ENCODE measurements at regions not wholly inside any gene's neighbourhood (a gene's known extent, or its start where the extent isn't known, plus 50 kb on each side); places are given as distances from the start of the nearest gene placed in this dataset.
"Not testable (repeated sequence)": the region's sequence is repeated elsewhere in the genome, so short reads cannot be mapped to it uniquely, and the experiment has no call there.

DNA sequence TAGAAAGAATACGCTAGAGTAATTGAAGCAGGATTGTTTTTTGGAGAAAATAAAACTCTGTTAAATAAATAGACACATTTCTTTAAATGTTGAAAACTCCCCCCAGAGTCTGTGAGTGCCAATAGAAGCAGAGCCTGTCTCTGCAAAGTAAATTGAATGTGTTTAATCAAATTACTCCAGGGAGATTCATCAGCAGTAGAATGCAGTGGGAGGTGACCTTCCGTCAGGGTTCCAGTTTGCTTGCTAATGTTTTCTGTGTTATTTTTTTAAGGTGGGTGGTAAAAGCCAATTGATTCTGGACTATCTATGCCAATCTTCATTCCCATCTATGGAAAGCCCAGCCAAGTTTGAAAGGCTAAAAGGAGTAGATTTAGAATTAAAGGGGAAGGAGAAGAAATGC is 612.4 kb upstream of the GRM7 start:
- DNase-seq, result no peak

DNA sequence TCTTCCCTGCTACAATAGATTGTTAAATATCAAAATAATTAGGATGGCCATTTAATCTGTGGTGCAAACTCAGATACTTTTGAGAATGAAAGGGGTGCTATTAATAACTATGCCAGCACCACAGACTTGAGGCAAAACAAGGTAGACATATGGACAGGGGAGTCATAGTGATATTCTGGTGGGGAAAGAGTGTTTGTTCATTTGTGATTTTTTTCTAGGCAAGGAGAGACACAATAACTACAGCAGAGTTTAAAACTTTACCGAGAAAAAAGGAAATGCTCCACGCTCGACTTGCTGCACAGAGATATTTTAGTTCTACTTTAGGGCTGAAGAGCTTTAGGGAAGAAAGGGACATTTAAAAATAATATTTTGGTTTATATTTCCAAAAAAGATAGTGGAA is 611.2 kb upstream of the GRM7 start:
- DNase-seq, result no peak

DNA sequence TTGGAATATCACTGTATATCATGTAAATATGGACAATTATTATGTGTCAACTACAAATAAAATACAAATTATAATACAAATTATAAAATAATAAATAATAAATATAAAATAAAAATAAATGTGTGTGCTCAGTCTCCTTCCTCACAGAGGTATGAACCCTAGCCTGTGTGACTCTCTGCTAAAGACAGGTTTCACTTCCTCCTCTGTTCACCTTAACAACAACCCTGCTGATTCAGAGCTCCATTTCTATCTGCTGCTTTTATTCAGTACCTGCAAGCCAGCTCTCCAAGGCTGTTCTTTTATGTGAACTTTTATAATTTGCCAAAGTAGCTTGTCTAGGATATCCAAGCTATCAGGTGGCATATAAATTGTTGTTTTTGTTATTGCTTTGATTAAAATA is 610.7 kb upstream of the GRM7 start:
- no peak for DNase-seq

DNA sequence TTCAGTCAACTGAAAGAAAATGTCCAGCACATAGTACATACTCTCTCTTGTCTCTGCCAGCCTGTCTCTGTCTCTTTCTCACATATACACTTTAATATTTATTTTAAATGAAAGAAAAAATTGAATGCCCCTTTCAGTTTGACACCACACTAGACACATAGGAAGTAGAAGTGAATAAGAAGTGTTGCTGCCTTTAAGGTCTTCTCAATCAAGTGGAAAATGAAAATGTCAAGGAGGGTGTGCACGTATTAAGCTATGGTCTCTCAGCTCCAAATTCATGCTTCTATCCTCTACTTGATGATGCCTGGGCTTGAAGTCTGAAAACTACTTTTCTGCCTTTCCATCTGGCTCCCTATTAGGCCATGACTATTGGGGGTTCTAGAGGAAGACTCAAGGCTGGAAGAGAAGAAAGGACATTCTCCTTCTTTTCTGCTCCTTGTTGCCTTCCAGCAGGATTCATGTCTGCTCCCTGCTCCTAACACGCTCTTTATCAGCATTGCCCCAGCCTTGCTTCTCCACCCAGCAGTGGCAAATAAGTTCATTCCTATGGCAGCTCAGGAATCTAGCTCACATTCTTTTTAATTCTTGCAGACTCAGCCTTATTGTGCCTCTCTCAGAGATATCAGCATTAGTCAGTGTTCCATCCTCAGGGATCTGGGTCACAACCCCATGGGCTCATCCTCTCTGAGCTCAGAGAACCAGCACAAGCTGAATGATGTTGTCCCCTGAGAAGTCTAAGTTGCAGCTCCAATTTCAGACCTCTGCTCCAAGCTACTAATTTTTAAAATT is 609.1 kb upstream of the GRM7 start:
- no peak for DNase-seq

DNA sequence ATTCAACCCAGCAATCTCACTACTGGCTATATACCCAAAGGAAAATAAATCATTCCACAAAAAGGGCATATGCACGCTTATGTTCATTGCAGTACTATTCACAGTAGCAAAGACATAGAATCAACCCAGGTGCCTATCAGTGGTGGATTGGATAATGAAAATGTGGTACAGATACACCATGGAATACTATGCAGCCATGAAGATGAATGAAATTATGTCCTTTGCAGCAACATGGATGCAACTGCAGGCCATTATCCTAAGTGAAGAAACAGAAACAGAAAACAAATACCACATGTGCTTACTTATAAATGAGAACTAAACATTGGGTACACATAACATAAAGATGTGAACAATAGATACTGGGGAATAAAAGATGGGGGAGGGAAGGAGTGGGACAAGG is 606.4 kb upstream of the GRM7 start:
- no peak for DNase-seq

DNA sequence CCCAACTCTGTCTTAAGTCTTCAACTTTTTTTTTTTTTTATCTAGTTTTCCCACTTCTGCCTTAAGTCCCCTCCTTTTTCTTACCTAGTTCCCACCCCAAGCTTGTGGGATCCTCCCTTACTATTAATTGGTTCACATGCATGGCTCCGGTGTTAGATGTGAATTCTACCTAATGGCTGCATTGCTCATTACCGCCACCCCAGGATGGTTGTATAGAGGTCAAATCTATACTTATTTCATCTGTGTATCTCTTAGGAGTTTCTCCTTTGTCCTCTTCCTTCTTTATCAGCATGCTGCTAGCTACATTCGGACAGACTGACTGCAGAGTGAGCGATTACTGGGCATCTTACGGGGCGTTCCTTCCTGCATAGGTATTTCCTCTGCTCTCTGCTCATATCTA is 605.7 kb upstream of the GRM7 start:
- DNase-seq, result no peak

DNA sequence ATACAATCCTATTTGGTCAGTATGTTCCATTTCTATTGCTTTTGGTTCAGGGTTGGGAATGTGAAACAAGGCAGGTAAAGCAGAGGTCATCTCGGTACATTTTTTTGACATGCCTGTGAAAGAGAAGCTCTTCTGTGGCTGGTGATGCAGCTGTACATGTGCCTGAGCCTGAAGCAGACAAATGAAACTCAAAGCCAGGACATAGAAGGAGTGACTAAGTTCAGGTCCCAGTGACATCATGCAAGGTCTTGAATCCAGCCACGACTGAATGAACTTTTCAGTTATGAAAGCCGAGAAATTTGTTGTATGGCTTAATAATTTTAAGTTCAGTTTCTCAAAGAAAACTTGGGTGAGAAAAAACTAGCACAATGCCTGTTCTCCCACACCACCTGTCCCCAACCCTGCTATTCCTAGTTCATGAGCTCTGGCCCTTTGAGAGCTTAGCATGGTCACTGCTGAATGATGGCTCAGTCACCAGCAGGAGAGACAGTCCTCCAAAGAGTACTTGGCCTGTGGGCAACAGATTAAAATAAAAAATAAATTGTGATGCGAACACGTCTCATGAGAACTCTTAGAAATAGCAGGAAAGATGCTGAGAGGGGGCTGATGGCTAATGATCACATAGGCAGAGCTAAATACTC is 600.2 kb upstream of the GRM7 start:
- no peak for DNase-seq

DNA sequence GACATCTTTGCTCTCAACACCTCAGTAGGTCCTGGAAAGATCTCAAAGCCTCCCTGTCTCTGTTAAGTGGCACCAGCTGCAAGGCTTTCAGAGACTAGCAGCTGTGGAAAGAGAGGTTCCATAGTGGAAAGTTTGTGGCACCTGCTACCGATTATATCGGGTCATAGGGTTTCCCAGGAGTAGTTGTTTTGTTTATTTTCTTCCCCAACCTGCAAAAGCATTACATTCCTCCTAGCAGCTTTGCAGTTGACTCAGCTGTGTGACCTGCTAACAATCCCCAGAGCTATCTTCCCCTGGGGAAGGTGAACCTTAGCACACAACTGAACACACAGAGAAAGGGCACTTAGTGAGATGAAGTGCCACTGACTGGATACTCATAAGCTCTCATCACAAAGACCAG is 598.9 kb upstream of the GRM7 start:
- DNase-seq, result no peak

DNA sequence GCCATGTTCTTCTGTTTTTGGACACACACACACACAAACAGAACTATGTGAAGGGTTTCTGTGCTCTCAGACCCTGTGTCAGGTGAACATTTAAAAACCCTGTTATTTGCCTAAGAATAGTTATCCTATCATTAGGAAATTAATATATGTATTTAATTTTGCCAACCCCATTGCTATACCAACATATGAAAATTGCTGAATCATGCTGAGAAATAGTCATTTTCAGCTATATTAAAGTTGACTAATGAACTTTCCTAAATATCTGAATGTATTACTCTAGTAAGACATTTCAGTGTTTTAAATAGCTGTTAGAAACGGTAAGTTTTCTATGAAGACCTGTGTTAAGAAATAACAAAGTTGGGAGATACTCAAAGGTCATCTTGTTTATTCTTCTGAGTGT is 596.9 kb upstream of the GRM7 start:
- no peak for DNase-seq

DNA sequence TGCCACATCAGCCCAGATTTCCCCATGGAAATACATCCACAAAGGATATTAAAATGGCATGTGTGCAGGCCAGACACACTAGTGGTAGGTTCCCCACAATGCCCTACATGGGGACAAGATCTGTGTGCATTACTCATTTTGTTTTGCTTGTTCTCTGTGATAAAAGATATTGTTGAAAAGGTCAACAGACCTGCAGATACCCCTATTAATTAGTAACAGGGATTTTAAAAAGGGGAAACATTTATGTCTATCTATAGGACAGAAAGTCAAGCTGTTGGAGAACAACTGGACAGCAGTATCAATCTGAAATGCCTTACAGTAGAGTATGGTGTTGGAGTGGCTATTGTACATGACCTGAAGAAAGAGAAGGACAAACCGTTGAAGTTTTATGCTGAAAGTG is 596.0 kb upstream of the GRM7 start:
- DNase-seq, result no peak

DNA sequence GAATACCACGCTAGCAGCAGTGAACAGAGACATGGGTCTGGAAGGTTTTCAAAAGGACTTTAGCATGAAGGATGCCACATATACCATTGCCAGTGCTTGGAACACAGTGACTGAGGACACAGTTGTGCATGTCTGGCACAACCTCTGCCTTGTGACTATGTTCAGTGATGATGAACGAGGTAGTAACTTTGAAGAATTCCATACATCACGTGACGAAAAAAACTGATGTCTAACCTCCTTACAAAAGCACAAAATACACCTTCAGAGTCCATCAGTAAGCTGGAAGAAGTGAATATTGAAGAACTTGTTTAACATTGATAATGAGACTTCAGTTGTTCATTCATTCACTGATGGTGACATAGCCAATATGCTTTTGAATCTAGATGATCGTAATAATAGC is 594.8 kb upstream of the GRM7 start:
- DNase-seq, result no peak

DNA sequence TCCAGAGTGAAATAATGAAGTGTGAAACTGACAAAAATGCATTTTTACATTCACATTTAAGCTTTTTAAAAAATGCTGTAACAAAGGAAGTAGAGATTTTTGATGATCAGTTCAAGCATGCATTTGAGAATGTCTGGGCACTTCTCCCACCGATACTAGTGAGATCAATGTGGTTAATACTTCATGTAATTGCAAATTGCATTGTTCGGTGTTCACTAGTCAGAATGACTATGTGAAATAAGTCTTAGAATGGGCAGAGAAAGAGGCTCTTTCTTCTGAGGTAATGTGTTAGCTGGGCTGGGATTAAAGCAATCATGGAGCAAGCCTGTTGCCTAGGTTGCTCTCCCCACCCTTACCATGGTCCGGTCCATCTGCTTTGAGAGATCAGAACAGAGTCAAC is 587.0 kb upstream of the GRM7 start:
- no peak for DNase-seq

DNA sequence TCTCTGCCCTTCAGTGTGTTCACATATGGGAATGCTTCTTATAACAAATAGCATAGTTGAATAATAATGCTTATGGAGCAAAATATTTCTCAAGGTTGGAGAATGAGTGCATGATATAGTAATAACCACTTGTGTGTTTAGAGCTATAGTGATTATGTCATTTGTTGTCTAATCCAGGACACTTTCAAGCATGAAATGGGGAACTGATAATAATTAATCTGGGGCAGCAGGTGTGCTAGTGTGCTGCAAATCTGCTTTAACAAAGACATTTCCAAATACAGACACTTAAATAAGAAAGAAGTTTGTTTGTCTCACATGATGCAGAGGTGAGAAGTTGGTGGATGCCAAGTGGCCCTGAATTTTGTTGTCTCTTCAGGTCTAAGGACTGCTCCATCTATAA is 579.3 kb upstream of the GRM7 start:
- no peak for DNase-seq

DNA sequence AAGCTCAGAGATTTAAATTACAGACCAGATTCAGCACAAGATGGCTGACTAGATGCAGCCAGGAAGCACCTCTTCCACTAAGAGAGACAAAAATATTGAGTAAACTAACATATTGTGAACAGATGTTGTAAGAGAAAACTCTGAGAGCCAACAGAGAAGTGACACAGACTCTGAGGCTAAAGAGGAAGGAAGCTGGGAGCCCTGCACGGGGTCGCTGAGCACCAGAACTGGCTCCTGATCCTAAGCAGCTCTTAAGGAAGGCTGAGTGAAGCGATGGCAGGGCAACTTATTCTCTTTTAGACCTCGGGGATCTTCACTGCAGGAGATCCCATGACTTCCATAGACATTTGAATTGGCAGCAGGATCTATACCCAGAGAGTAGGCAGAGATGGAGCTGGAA is 578.0 kb upstream of the GRM7 start:
- DNase-seq, result no peak

DNA sequence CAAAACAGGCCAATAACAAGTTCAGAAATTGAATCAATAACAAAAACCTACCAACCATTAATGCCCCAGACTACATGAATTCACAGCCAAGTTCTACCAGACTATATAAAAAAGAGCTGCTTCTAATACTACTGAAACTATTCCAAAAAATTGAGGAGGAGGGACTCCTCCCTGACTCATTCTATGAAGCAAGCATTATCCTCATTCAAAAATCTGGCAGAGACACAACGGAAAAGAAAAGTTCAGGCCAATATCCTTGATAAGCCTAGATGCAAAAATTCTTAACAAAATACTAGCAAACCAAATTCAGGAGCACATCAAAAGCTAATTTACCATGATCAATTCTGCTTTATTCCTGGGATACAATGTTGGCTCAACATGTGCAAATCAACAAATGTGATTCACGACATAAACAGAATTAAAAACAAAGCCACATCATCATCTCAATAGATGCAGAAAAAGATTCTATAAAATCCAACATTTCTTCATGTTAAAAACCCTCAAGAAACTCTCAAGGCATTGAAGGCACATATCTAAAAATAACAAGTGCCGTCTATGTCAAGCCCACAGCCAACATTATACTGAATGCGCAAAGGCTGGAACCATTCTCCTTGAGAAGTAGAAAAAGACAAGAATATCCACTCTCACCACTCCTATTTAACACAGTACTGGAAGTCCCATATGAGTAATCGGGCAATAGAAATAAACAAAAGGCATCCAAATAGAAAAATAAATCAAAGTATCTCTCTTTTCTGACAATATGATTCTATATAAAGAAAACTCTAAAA is 573.6 kb upstream of the GRM7 start:
- DNase-seq, result no peak

DNA sequence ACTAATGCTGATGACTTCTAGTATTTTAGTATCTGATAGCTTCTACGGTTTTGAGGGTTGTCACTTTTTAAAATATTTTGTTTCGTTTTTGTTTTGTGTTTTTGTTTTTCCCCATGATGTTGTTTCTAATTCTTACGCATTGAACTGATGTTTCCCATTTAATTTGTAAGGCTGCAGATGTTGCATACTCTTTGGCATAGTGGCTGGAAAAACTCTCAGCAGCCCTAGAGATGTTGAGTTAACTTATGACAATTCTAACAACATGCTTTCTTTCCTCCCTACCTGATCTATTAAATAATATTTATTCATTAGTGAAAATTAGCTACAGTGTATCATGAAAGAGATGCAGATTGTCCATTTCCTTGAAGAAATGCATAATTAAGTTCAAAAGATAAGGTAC is 559.3 kb upstream of the GRM7 start:
- DNase-seq, result no peak

DNA sequence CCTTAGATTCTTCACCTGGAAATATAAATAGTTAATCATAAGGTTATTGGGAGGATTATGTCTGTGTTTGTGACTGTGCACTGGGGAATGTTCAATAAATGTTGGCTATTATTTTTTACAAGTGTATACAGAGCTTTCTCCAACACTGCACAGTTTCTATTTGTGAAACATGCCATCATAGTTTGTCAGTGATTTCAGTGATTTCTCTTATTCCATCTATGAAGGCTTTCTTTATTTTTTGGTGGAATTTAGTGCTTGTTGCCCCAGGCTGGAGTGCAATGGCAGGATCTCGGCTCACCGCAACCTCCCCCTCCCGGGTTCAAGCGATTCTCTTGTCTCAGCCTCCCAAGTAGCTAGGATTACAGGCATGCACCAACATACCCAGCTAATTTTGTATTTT is 545.0 kb upstream of the GRM7 start:
- DNase-seq, result no peak

DNA sequence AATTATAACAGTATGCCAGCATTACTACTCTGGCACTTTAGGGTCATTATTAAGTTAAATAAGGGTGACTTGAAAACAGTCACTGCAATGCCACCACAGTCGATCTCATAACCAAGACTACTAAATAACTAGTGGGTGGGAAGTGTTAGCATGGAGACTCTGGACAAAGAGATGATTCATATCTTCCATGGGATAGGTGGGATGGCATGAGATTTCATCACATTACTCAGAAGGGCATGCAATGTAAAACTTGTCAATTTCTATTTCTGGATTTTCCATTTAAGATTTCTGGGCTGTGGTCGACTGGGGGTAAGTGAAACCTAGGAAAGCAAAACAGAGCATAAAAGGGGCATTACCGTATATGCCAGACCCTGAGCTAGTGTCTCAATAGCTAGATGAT is 538.9 kb upstream of the GRM7 start:
- no peak for DNase-seq

DNA sequence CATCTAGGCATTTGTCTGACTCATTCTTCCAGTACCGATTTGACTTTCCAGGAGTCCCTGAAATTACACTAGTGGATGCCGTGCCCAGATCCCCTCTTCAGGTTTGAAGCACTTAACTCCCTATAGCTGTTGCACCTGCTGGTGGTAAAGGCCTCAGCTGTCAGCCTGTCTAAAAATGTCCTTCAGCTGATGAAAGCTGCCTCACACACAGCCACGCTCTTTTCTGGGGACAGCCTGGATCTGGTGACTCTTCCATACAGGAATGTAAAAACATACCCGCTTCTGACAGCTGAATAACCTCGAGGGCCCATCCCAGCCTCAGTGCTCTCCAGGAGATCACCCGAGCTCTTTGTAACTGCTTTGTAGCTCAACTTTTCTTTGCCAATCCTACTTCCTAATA is 534.1 kb upstream of the GRM7 start:
- no peak for DNase-seq

DNA sequence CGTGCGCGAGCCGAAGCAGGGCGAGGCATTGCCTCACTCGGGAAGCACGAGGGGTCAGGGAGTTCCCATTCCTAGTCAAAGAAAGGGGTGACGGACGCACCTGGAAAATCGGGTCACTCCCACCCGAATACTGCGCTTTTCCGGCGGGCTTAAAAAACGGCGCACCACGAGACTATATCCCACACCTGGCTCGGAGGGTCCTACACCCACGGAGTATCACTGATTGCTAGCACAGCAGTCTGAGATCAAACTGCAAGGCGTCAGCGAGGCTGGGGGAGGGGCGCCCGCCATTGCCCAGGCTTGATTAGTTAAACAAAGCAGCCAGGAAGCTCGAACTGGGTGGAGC is 520.0 kb upstream of the GRM7 start:
- DNase-seq, result not testable (repeated sequence)

DNA sequence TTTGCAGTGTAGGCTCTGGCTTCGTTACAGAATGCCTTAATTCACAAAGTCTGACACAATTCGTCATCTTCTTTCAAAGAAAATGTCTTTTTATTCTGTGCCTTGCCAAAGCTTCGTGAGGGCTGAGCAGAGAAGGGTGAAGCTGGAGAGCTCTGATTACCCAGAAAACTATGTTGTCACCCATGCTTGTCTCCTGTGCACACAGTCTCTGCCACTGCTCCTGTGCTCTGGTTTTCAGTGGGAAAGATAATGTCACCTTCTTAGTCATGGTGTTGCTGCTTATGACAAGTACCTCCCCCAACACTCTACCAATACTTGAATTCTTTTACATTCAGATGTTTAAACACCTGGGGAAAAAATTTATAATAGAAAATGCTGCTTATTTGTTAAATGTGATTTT is 509.2 kb upstream of the GRM7 start:
- DNase-seq, result no peak

DNA sequence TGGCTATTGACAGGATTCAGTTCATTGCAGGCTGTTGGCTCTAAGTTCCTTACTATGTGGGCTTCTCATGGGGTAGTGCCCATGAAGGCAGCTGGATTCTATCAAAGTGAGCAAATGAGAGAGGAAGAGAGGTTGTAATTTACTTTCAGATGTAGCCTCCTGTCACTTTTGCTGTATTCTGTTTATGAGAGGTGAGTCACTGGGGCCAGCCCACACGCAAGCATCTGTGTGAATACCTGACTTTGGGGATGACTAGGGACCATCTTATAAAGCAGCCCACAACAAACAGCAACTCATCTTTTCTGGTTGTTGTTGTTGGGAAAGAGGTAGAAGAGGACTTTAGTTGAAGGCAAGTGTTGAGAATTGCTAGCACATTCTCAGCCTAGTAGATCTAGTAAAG is 506.3 kb upstream of the GRM7 start:
- no peak for DNase-seq

DNA sequence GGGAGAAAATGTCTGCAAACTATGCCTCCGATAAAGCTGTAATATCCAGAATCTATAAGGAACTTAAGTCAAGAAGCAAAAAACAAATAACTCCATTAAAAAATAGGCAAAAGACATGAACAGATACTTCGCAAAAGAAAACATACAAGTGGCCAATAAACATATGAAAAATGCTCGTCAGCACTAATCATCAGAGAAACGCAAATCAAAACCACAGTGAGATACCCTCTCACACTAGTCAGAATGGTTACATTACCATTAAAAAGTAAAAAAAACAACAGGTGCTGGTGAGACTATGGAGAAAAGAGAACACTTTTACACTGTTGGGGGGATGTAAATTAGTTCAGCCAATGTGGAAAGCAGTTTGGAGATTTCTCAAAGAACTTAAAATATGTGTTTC is 498.5 kb upstream of the GRM7 start:
- no peak for DNase-seq

DNA sequence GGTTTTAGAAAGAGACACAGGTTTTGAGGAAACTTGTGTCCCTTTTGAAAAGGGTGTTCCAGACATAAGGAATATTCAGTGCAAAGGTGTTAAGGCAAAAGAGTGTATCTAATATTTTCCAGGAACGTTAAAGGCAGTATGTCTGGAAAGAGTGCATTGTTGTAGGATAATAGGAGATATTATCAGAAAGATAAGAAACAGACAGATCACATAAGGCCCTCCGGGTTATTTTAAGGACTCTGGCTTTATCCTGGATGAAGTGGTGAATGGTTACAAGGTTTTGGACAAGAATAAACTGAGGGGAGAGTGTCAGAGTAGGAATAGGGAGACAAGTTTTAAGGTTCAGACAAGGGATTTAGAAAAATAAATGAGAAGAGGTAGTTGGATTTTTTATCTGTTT is 493.7 kb upstream of the GRM7 start:
- no peak for DNase-seq
